ENCODE measurements at regions not wholly inside any gene's neighbourhood (a gene's known extent, or its start where the extent isn't known, plus 50 kb on each side); places are given as distances from the start of the nearest gene placed in this dataset.

- DNase-seq (ENCODE audit: low spot score) = no peak
Measured at GRCh38 chr13:31929031-31929770, 102.4 kb upstream of the FRY start.

- DNase-seq (ENCODE audit: low spot score) = no peak
Measured at GRCh38 chr13:31930490-31930889, 101.1 kb upstream of the FRY start.

GRCh38 chr13:31930901-31931522 is 100.6 kb upstream of the FRY start:
- no peak for DNase-seq (ENCODE audit: low spot score)

- DNase-seq (ENCODE audit: low spot score) = no peak
Measured at GRCh38 chr13:31937436-31937835, 94.1 kb upstream of the FRY start.

- no peak for DNase-seq (ENCODE audit: low spot score)
Measured at GRCh38 chr13:31940076-31940475, 91.5 kb upstream of the FRY start.

- DNase-seq (ENCODE audit: low spot score) = peak; percentile 28
Measured at GRCh38 chr13:31943591-31943990, 88.0 kb upstream of the FRY start.

- DNase-seq (ENCODE audit: low spot score) = no peak
Measured at GRCh38 chr13:31944262-31945160, 87.1 kb upstream of the FRY start.

GRCh38 chr13:31945202-31945961 is 86.2 kb upstream of the FRY start:
- DNase-seq (ENCODE audit: low spot score) = peak; percentile 71

GRCh38 chr13:31946091-31946770 is 85.3 kb upstream of the FRY start:
- peak; percentile 54 for DNase-seq (ENCODE audit: low spot score)

- no peak for DNase-seq (ENCODE audit: low spot score)
Measured at GRCh38 chr13:31947105-31947504, 84.5 kb upstream of the FRY start.

GRCh38 chr13:31947506-31947905 is 84.1 kb upstream of the FRY start:
- DNase-seq (ENCODE audit: low spot score) = no peak

- no peak for DNase-seq (ENCODE audit: low spot score)
Measured at GRCh38 chr13:31949486-31949885, 82.1 kb upstream of the FRY start.

GRCh38 chr13:31950111-31950815 is 81.3 kb upstream of the FRY start:
- no peak for DNase-seq (ENCODE audit: low spot score)

- peak; percentile 46 for DNase-seq (ENCODE audit: low spot score)
Measured at GRCh38 chr13:31951215-31951678, 80.3 kb upstream of the FRY start.

- DNase-seq (ENCODE audit: low spot score) = no peak
Measured at GRCh38 chr13:31952641-31953380, 78.8 kb upstream of the FRY start.

GRCh38 chr13:31955101-31955500 is 76.5 kb upstream of the FRY start:
- DNase-seq (ENCODE audit: low spot score) = no peak

- no peak for DNase-seq (ENCODE audit: low spot score)
Measured at GRCh38 chr13:31955741-31956140, 75.8 kb upstream of the FRY start.

- no peak for DNase-seq (ENCODE audit: low spot score)
Measured at GRCh38 chr13:31956980-31957644, 74.5 kb upstream of the FRY start.

GRCh38 chr13:31957772-31958171 is 73.8 kb upstream of the FRY start:
- no peak for DNase-seq (ENCODE audit: low spot score)

All from AG08395 (cell line).